ENCODE measurements at regions not wholly inside any gene's neighbourhood (a gene's known extent, or its start where the extent isn't known, plus 50 kb on each side); places are given as distances from the start of the nearest gene placed in this dataset.

DNA sequence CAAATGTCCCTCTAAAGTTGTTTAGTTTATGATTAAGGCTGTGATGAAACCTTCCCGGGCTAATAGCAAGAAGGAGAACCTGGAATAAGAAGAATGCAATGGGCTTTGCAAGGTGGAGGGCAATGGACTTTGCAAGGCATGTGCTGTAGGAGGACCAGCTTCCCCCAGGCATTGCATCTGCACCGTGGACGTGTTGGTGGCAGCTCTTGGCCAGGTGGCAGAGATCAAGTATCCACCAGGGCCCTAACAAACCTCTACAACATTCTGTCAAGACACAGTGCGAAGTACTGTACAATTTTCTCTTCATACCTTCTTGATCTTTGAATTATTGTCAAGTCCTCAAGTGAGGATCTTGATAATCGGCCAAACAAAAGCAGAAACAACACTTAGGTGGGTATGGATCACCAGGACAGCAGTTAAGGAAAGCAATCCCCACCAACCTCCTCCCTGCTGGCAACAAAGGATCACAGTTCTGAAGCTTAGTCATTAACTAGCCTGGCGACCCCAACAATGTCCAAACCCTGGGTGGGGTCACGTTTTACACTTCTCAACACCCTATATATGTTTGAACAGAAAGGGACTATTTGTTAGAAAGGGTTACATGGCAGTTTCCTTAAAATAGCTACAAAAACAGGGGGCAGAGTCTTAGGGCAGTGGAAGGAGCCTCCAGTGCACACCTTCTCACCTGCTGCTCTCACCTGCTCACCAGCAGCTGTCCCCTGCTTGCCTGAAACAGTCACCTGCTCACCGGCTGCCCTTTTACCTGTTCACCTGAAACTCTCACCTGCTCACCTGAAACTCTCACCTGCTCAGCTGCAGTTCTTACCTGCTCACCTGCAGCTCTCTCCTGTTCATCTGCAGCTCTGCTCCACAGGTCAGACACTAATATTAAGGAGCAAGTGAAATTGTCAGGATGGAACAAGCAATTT, 137.9 kb upstream of the LIPC start:
- Histone ChIP-seq H3K9me3 (replicated peaks in 1 of 3) (peaks cover 0 to 7% (median 0%) of the 10 kb centered on the region in 3 donors), H3K27ac (no peak overlapping the region), H3K27me3 (no peaks in the 10 kb centered on the region), H3K4me3 (no peak overlapping the region), H3K36me3 (replicated peaks in 1 of 2) (no peaks in the 10 kb centered on the region), H3K4me1 (replicated peaks in 1 of 2) (no peaks in the 10 kb centered on the region)
- DNase-seq: no peak
- TF ChIP-seq POLR2A (IDR thresholded peaks at IDR 0.05): no peak
- no peak for TF ChIP-seq CTCF (IDR thresholded peaks at IDR 0.05)
- 79 to 93% (median 91%) methylated on average over 8 of the region's 8 CpGs for WGBS, 4 donors
- intact Hi-C loops (cut with DNase I): no loop called here

- Histone ChIP-seq H3K4me1 (replicated peaks in 1 of 2) (no peaks in the 10 kb centered on the region), H3K27ac (no peak overlapping the region), H3K27me3 (no peaks in the 10 kb centered on the region), H3K4me3 (no peak overlapping the region), H3K9me3 (replicated peaks in 1 of 3) (peaks cover 0 to 7% (median 0%) of the 10 kb centered on the region in 3 donors), H3K36me3 (replicated peaks in 1 of 2) (no peaks in the 10 kb centered on the region)
- 40 to 49% (median 43%) methylated on average over 2 of the region's 2 CpGs for WGBS, 4 donors
- intact Hi-C loops (cut with DNase I): no loop called here
- DNase-seq: no peak
- TF ChIP-seq POLR2A (IDR thresholded peaks at IDR 0.05) (no peak), CTCF (IDR thresholded peaks at IDR 0.05) (no peak)
Observed at GRCh38 chr15:58294681-58295254, 137.0 kb upstream of the LIPC start.

DNA sequence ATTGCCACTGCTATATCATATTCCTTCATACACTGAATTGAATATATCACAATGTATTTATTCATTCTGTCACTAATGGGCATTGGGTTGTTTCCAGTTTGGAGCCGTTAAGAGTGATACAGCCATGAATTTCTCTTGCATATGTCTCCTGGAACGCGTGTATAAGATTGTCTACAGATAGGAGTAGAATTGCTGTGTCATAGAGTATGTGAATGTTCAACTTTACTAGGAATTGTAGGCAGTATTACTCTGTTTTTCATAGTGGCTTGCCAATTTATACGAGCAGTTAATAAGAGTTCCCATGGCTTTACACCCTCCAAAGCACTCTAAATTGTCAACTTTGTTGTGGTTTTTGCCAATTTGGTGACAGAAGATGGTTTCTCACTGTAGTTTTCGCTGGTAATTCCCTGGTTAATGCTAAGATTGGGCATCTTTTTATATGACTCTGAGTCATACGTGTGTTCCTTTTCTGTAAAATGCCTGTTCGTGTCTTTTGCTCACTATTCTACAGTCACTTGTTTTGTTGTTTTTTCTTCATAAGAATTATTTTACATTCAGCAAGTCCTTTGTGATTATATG, 136.1 kb upstream of the LIPC start:
- intact Hi-C loops (cut with DNase I): no loop called here
- no peak overlapping the region for H3K4me3 ChIP-seq
- 67 to 85% (median 71%) methylated on average over 7 of the region's 7 CpGs for WGBS, 4 donors

More for the DNA sequence above, 136.1 kb upstream of the LIPC start:
- H3K36me3 ChIP-seq (replicated peaks in 1 of 2): no peaks in the 10 kb centered on the region
- H3K27ac ChIP-seq: no peak overlapping the region
- TF ChIP-seq CTCF (IDR thresholded peaks at IDR 0.05) (no peak), POLR2A (IDR thresholded peaks at IDR 0.05) (no peak)
- DNase-seq: no peak
- no peaks in the 10 kb centered on the region for H3K4me1 ChIP-seq (replicated peaks in 1 of 2)
- H3K9me3 ChIP-seq (replicated peaks in 1 of 3): peaks cover 0 to 7% (median 0%) of the 10 kb centered on the region in 3 donors
- H3K27me3 ChIP-seq: no peaks in the 10 kb centered on the region
